Spinal cord (tissue), 9 donors: ENCODE measurements at regions not wholly inside any gene's neighbourhood (a gene's known extent, or its start where the extent isn't known, plus 50 kb on each side); places are given as distances from the start of the nearest gene placed in this dataset.

Experiments
- DNase-seq, 6 donors: peaks; one replicate each; pipeline versions ENCODE4 v3.0.0 to v3.0.0-alpha.2; 2013 to 2015; ENCODE audit warnings: low spot score in 6 of 6, low read depth in 4 of 6
- H3K27ac ChIP-seq: one replicate; pipeline ENCODE4 v1.5.1; 2013; ENCODE audit warnings: low read depth, low read length, control low read depth
- H3K27me3 ChIP-seq: one replicate; pipeline ENCODE4 v1.6.1; 2013; ENCODE audit warnings: low read length; ENCODE audit not compliant: control insufficient read depth, insufficient read depth
- H3K36me3 ChIP-seq: one replicate; pipeline ENCODE4 v1.6.1; 2013; ENCODE audit warnings: low read length; ENCODE audit not compliant: control insufficient read depth, insufficient read depth
- H3K4me1 ChIP-seq: one replicate; pipeline ENCODE4 v1.6.1; 2013; ENCODE audit warnings: low read length; ENCODE audit not compliant: control insufficient read depth, insufficient read depth
- H3K4me3 ChIP-seq: one replicate; pipeline ENCODE4 v1.5.1; 2013; ENCODE audit warnings: low read depth, low read length, control low read depth
- H3K9me3 ChIP-seq: one replicate; pipeline ENCODE4 v1.6.1; 2013; ENCODE audit warnings: low read length; ENCODE audit not compliant: control insufficient read depth, insufficient read depth
- WGBS: methylation state at CpG from one replicate; pipeline ENCODE4 v1.1.5; 2013; ENCODE audit warnings: missing lambda C conversion rate; ENCODE audit not compliant: insufficient coverage; 5-methylcytosine and 5-hydroxymethylcytosine counted together
- donor health status: healthy.

- Histone ChIP-seq H3K4me3 (no peak overlapping the region), H3K36me3 (no peaks in the 10 kb centered on the region), H3K4me1 (no peaks in the 10 kb centered on the region), H3K27me3 (no peaks in the 10 kb centered on the region), H3K9me3 (no peaks in the 10 kb centered on the region), H3K27ac (no peak overlapping the region)
- DNase-seq = peak in 1 of 6 donors; percentile 76
- WGBS = 14% methylated on average over 1 of the region's 4 CpGs
Observed at GRCh38 chr16:64217789-64218535, 903.9 kb downstream of the CDH11 start.

DNA sequence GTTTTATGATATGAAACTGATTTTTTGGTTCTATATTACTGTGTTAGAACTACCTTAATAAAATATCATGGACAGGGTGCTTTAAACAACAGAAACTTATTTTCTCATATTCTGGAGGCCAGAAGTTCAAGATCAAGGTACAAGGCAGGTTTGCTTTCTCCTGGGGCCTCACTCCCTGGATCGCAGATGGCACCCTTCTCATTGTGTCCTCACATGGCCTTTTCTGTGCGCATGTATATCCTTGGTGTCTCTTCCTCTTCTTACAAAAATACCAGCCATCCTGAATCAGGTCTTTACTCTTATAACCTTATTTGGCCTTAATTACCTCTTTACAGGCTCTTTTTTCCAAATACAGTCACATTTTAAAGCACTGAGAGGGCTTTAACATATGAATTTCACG is 906.1 kb downstream of the CDH11 start:
- Histone ChIP-seq H3K27ac (no peak overlapping the region), H3K4me3 (no peak overlapping the region), H3K36me3 (no peaks in the 10 kb centered on the region), H3K27me3 (no peaks in the 10 kb centered on the region), H3K4me1 (no peaks in the 10 kb centered on the region), H3K9me3 (no peaks in the 10 kb centered on the region)
- DNase-seq = no peak
- 97% methylated on average over 2 of the region's 3 CpGs for WGBS

DNA sequence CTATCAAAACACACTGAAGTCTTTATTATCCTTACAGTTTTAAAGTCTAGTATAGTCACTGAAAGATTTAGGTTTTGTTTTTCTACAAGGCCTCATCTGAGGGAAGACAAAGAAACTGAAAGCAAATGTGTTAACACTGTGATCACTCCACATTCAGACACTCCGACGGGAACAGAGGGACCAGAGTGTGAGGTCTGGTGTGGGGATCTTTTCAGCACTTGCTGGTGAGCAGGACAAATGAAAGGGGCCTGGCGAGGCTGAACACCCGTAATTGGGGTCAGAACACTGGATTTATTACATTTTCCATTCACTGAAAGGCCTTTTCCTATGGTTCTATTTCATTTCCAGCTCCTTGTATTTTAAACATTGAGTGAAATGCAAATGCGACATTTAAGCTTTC is 910.5 kb downstream of the CDH11 start:
- Histone ChIP-seq H3K4me1 (no peaks in the 10 kb centered on the region), H3K9me3 (no peaks in the 10 kb centered on the region), H3K27me3 (no peaks in the 10 kb centered on the region), H3K36me3 (no peaks in the 10 kb centered on the region), H3K4me3 (no peak overlapping the region), H3K27ac (no peak overlapping the region)
- 43% methylated on average over 2 of the region's 5 CpGs for WGBS
- peak in 3 of 6 donors; percentile 22 to 68 (median 64) for DNase-seq

GRCh38 chr16:64206862-64207261 is 915.0 kb downstream of the CDH11 start:
- no peaks in the 10 kb centered on the region for H3K36me3 ChIP-seq
- peak in 4 of 6 donors; percentile 7 to 88 (median 19) for DNase-seq
- H3K4me3 ChIP-seq = no peak overlapping the region
- no peaks in the 10 kb centered on the region for H3K4me1 ChIP-seq
- H3K9me3 ChIP-seq = no peaks in the 10 kb centered on the region
- H3K27ac ChIP-seq = no peak overlapping the region
- WGBS = no CpG with 5 or more reads among the region's 2 CpGs
- no peaks in the 10 kb centered on the region for H3K27me3 ChIP-seq

DNA sequence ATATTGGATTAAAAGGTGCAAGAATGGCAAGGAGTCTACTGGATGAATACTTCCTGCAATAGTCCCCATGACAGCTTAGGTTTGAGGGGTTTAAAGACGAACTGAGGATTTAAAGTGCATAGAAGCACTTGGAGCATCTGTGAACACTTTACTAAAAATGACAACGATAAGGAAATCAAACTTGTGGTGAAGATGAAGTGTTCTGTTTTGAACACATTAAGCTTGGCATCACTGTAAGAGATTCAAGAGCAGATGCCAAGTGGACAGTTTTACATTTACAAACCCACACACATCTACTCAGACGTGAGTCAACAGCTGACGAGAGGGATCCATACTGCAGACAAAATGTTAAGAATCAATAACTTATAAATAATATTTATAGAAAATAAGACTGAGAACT is 918.7 kb downstream of the CDH11 start:
- Histone ChIP-seq H3K27me3 (no peaks in the 10 kb centered on the region), H3K4me1 (no peaks in the 10 kb centered on the region), H3K36me3 (no peaks in the 10 kb centered on the region), H3K4me3 (no peak overlapping the region), H3K27ac (no peak overlapping the region), H3K9me3 (no peaks in the 10 kb centered on the region)
- DNase-seq = peak in 1 of 6 donors; percentile 58
- WGBS = 83% methylated on average over 1 of the region's 4 CpGs

GRCh38 chr16:64202571-64202970 is 919.3 kb downstream of the CDH11 start:
- H3K27me3 ChIP-seq = no peaks in the 10 kb centered on the region
- WGBS = 73% methylated on average over 2 of the region's 4 CpGs
- peak in 1 of 6 donors; percentile 21 for DNase-seq
- no peak overlapping the region for H3K27ac ChIP-seq
- H3K4me1 ChIP-seq = no peaks in the 10 kb centered on the region
- no peaks in the 10 kb centered on the region for H3K36me3 ChIP-seq
- no peaks in the 10 kb centered on the region for H3K9me3 ChIP-seq
- H3K4me3 ChIP-seq = no peak overlapping the region

DNA sequence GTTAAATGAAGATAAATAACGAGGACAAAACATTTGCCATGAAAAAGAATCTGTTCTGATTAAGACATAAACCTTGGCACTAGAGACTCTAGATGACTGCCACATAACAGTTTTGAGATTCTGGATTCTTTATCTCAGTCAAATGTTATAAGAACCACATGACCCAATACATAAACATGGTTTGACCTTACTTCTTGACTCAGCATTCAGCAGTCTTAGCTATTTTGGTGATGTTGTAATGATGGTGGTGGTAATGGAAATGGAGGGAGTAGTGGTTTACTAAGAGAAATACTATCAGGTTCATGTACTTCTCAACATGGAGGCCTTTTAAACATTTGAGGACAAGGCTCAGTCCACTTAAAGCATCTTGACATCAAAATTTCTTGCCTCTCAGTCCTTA is 925.4 kb downstream of the CDH11 start:
- no peak for DNase-seq
- no peak overlapping the region for H3K4me3 ChIP-seq
- no peak overlapping the region for H3K27ac ChIP-seq
- no peaks in the 10 kb centered on the region for H3K36me3 ChIP-seq
- no peaks in the 10 kb centered on the region for H3K4me1 ChIP-seq
- H3K9me3 ChIP-seq = no peaks in the 10 kb centered on the region
- no CpG with 5 or more reads among the region's 1 CpG for WGBS
- no peaks in the 10 kb centered on the region for H3K27me3 ChIP-seq

DNA sequence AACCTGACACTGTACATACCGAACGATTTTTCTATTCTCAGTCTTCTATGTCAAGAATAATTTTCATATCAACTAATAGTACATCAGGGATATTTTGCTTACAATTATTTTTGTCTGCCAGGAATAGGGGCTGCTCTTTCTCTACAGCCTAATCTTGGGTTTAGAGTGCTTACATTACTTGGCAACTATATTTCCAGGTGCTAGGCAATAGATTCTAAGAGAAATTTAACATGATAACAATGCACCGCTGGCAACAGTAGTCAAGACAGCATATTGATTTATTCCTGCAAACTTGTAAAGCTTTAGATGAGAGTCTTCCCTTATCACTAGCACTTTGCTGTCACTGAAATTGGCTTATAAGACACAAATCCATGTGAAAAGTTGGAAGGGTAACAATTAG is 935.9 kb downstream of the CDH11 start:
- no CpG with 5 or more reads among the region's 3 CpGs for WGBS
- peak in 1 of 6 donors; percentile 34 for DNase-seq
- H3K27ac ChIP-seq = no peak overlapping the region
- H3K27me3 ChIP-seq = no peaks in the 10 kb centered on the region
- no peaks in the 10 kb centered on the region for H3K9me3 ChIP-seq
- no peaks in the 10 kb centered on the region for H3K4me1 ChIP-seq
- no peaks in the 10 kb centered on the region for H3K36me3 ChIP-seq
- H3K4me3 ChIP-seq = no peak overlapping the region

DNA sequence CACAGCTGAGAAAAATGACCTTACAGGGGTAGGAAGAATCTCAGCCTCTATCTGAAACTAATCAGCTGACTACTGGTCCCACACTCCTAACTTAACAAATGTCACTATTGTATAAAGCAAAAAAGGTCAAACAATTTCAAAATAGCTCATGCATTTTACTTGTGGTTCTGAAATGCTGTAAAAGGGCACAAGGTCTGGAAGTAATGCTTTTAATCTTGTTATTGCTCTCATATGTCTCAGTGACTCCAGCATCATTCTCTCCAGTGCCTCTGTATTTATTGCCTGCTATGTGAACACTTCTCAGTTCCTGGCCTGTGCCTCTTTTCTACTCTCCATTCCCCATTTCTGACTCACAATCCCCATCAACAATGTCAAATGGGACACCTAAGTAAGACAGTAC is 937.7 kb downstream of the CDH11 start:
- no peak overlapping the region for H3K27ac ChIP-seq
- H3K4me3 ChIP-seq = no peak overlapping the region
- no peaks in the 10 kb centered on the region for H3K36me3 ChIP-seq
- H3K4me1 ChIP-seq = no peaks in the 10 kb centered on the region
- H3K27me3 ChIP-seq = no peaks in the 10 kb centered on the region
- DNase-seq = no peak
- H3K9me3 ChIP-seq = no peaks in the 10 kb centered on the region

DNA sequence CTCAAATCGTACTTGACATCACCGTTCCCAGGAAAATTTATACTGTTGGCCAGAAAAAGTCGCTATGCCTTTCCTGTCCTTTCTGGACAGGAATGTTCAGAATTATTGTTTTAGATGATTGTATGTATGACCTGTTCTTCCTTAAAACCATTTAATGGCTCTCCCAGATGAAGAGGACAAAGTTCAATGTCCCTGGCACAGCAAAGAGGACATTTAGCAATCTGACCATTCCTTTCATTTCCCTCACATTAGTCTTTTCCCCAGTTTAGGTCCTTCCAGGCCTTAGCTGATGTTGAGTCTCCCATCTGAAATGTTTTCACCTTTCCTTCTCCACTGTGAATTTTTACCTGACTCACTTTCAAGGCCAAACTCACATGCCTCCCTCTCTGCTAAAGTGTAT is 938.9 kb downstream of the CDH11 start:
- no peak for DNase-seq

More for the DNA sequence above, 938.9 kb downstream of the CDH11 start:
- Histone ChIP-seq H3K27ac (no peak overlapping the region), H3K36me3 (no peaks in the 10 kb centered on the region), H3K27me3 (no peaks in the 10 kb centered on the region), H3K9me3 (peaks cover 8% of the 10 kb centered on the region), H3K4me1 (no peaks in the 10 kb centered on the region), H3K4me3 (no peak overlapping the region)
- no CpG with 5 or more reads among the region's 3 CpGs for WGBS
